GM12865 (cell line): ENCODE measurements at regions not wholly inside any gene's neighbourhood (a gene's known extent, or its start where the extent isn't known, plus 50 kb on each side); places are given as distances from the start of the nearest gene placed in this dataset.

Experiments used
- DNase-seq: peaks from one replicate; pipeline ENCODE4 v3.0.0; 2010; ENCODE audit warnings: low read depth
- H3K4me3 ChIP-seq: 2 replicates; pipeline ENCODE4 v1.5.1; 2011; ENCODE audit warnings: mild to moderate bottlenecking, low read depth, low read length, control low read depth
- TF ChIP-seq, protein P1 (sequence below): IDR thresholded peaks from 2 replicates; pipeline ENCODE4 v1.5.1; 2011; ENCODE audit warnings: low read length, control low read depth, low read depth, inconsistent platforms; ENCODE audit not compliant: insufficient read depth; ENCODE audit errors: missing control alignments

GRCh38 chr2:163345795-163346573, 389.8 kb downstream of the FIGN start:
- TF ChIP-seq, protein P1, sequence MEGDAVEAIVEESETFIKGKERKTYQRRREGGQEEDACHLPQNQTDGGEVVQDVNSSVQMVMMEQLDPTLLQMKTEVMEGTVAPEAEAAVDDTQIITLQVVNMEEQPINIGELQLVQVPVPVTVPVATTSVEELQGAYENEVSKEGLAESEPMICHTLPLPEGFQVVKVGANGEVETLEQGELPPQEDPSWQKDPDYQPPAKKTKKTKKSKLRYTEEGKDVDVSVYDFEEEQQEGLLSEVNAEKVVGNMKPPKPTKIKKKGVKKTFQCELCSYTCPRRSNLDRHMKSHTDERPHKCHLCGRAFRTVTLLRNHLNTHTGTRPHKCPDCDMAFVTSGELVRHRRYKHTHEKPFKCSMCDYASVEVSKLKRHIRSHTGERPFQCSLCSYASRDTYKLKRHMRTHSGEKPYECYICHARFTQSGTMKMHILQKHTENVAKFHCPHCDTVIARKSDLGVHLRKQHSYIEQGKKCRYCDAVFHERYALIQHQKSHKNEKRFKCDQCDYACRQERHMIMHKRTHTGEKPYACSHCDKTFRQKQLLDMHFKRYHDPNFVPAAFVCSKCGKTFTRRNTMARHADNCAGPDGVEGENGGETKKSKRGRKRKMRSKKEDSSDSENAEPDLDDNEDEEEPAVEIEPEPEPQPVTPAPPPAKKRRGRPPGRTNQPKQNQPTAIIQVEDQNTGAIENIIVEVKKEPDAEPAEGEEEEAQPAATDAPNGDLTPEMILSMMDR, result peak; percentile 63
- H3K4me3 ChIP-seq, result no peak overlapping the region
- DNase-seq, result peak; percentile 62

DNA sequence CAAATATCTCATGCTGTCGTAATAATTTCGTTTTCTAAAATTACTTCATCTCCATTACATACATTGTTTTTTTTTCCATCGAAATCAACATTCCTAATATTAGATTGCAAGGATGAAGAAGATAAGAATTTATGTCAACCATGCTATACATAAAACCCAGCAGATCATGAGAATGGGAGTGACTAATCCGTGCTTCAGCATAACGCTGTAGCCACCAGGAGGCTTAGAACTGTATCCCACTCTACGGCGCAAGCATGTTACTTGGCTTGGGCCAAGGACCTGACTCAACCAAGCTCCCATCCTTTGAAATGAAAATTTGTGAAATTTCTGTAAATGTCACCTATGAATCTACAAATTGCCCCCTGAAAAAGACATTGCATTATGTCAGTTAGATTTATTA, 392.5 kb downstream of the FIGN start:
- DNase-seq, result no peak
- no peak overlapping the region for H3K4me3 ChIP-seq
- TF ChIP-seq, protein P1, result no peak

- TF ChIP-seq, protein P1, result no peak
- DNase-seq, result no peak
- H3K4me3 ChIP-seq, result no peak overlapping the region
Measured at GRCh38 chr2:163341426-163341825, 394.4 kb downstream of the FIGN start.

DNA sequence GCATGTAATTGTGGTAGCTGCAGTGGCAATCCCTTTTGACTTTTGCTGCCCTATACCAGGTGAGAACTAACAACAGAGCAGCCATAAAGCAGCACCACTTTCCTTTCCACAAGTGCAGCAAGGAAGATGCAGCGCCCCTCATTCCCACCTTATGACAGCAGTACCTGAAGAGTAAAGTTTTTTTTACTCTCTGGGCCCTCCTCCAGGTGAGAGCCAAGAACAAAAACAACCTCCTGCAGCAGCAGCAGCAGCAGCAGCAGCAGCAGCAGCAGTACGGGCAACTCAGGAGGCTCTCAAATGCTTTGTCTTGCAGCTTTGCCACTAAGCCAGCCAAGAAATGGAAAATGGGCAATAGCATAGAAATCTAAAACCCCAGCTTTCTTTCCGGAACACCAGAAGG, 397.5 kb downstream of the FIGN start:
- TF ChIP-seq, protein P1, result no peak
- no peak for DNase-seq
- H3K4me3 ChIP-seq, result no peak overlapping the region

DNA sequence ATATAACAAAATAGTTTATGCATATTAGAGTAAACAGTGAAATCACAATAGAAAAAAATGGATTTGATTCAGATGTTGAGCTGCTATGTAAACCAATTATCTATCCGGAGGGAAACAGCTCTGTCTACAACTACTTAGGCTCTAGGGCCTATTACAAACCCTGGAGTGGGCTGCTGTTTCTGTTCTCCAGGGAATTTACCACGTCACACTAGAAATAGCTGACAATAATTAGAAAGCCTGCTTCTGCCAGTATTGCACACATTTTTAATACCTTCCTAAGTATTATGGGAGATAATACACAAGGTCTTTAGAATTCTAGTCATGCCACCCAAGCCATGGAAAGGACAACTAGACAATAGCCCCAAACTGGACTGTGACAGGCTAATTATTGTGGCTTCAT, 411.1 kb downstream of the FIGN start:
- DNase-seq, result no peak
- H3K4me3 ChIP-seq, result no peak overlapping the region

GRCh38 chr2:163319006-163319405, 416.8 kb downstream of the FIGN start:
- no peak overlapping the region for H3K4me3 ChIP-seq
- TF ChIP-seq, protein P1, result no peak
- no peak for DNase-seq

More for the DNA sequence above, 411.1 kb downstream of the FIGN start:
- TF ChIP-seq, protein P1, result no peak

- H3K4me3 ChIP-seq, result no peak overlapping the region
- TF ChIP-seq, protein P1, result no peak
- DNase-seq, result no peak
Measured at GRCh38 chr2:163314712-163315111, 421.1 kb downstream of the FIGN start.
